ENCODE measurements at regions not wholly inside any gene's neighbourhood (a gene's known extent, or its start where the extent isn't known, plus 50 kb on each side); places are given as distances from the start of the nearest gene placed in this dataset.
"Not testable (repeated sequence)": the region's sequence is repeated elsewhere in the genome, so short reads cannot be mapped to it uniquely, and the experiment has no call there.

DNA sequence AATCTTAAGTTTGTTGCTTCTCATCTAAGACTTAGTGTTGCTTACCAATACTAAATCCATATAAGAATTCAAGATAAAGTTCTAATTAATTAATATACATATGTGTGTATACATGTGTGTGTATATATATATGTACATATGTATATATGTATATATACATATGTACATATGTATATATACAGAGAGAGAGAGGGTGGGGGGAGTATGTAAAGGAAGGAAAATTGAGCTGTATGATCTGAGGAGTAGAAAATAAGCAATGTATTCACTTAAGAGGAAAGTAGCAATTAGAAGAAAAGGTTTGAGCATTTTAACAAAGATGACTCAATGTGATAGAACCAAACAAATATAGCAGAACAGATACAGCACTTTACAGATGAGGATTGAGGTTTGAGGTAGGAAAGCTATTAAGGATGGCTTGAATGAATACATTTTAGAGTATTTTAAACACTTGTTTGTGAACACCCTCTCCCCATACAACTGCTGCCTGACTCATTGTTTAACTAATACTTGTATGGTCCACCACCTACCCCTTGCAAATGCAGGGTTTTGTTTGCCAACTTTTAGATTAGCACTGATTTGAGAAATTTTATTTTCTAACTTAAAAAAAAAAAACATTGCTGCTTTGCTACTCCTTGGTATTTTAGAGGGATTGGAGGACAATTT, 681.1 kb upstream of the CADM2 start:
- TF ChIP-seq, protein P1, sequence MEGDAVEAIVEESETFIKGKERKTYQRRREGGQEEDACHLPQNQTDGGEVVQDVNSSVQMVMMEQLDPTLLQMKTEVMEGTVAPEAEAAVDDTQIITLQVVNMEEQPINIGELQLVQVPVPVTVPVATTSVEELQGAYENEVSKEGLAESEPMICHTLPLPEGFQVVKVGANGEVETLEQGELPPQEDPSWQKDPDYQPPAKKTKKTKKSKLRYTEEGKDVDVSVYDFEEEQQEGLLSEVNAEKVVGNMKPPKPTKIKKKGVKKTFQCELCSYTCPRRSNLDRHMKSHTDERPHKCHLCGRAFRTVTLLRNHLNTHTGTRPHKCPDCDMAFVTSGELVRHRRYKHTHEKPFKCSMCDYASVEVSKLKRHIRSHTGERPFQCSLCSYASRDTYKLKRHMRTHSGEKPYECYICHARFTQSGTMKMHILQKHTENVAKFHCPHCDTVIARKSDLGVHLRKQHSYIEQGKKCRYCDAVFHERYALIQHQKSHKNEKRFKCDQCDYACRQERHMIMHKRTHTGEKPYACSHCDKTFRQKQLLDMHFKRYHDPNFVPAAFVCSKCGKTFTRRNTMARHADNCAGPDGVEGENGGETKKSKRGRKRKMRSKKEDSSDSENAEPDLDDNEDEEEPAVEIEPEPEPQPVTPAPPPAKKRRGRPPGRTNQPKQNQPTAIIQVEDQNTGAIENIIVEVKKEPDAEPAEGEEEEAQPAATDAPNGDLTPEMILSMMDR (IDR thresholded peaks at IDR 0.05; ENCODE audit: extremely low read depth, missing control alignments), result no peak
- DNase-seq (ENCODE audit: low spot score), result no peak

DNA sequence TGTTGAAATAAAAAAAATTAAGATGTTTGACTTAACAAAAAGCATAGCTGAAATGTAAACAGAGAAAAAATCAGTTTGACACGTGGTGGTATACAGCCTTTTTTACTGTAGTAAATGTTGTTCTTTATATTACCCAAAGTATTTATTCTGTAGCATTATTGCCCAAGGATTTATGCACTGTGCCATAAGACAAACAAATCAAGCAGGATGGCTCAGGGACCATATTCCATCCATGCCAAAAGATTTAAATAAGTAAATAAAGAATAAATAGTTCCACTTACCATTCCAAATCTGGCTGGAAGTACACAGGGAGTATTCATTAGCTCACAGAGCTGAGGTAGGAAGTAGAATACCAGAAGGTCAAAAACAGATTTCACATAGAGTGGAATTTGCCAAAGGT, 666.7 kb upstream of the CADM2 start:
- no peak for DNase-seq (ENCODE audit: low spot score)
- TF ChIP-seq, protein P1 (IDR thresholded peaks at IDR 0.05; ENCODE audit: extremely low read depth, missing control alignments), result no peak

DNA sequence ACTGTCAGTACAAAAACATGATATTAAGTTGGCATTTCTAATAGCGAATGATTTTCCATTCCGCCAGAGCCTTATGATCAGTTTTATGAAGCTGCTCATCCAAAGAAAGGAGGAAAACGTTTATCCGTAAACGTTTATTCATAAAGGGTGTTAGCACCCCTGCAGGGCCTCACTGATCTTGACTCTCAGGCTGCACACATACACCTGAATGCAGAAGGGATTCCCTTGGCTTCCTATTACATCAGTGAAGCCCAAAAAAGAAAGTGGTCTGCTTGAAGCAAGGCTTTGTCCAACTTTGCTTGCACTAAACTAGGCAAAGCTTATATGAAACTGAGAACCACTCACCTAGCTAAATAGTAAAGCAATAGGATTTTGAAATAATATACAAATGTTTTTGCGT, 659.5 kb upstream of the CADM2 start:
- DNase-seq (ENCODE audit: low spot score), result no peak
- TF ChIP-seq, protein P1 (IDR thresholded peaks at IDR 0.05; ENCODE audit: extremely low read depth, missing control alignments), result no peak

DNA sequence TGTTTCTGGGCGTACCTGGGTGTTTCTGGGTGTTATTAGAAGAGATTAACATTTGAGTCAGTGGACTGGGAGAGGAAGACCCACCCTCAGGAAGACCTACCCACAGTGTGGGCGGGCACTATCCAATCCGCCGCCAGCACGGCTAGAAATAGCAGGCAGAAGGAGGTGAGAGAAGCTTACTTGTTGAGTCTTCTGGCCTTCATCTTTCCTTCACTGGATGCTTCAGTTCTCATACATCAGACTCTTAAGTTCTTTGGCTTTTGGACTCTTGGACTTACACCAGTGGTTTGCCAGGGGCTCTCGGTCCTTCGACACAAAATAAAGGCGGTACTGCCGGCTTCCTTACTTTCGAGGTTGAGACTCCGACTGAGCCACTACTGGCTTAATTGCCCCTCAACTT, 654.6 kb upstream of the CADM2 start:
- TF ChIP-seq, protein P1 (IDR thresholded peaks at IDR 0.05; ENCODE audit: extremely low read depth, missing control alignments), result no peak
- DNase-seq (ENCODE audit: low spot score), result no peak

DNA sequence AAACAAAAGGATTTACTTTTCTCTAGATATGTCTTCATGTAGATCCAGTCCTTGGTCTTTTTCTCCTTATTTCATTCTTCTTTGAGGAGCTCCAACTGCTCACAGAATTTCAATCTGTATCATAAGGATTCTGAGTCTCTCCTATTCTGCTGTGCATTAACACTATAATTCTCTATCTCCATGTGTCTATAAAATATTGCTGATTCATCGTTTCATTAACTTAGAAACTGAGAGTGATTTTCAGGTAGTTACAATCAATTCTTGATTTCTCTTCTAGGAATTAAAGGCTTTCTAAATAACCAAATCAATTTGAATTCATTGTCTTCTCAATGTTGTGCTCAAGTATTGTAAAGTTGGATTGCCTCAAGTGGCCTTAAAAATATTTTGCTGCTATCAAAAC, 651.5 kb upstream of the CADM2 start:
- TF ChIP-seq, protein P1 (IDR thresholded peaks at IDR 0.05; ENCODE audit: extremely low read depth, missing control alignments), result no peak
- DNase-seq (ENCODE audit: low spot score), result no peak

DNA sequence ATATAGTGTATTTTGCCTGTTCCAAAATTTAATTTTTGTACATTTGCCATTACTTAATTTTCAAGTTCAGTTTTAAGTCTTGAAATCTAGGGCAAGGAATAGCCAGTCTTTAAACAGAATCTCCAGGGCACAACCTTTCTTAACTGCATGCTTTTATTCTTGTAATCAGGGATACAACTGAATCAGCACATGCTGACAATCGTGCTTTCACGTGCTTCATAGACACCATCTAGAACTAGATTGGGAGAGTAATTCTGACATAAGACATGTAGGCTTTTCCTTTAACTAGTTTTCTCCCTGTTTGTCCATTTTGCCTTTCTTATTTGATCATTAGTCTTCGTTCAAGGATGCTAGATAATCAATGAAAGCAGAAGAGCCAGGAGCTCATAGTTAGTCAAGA, 650.4 kb upstream of the CADM2 start:
- DNase-seq (ENCODE audit: low spot score), result no peak
- TF ChIP-seq, protein P1 (IDR thresholded peaks at IDR 0.05; ENCODE audit: extremely low read depth, missing control alignments), result no peak

DNA sequence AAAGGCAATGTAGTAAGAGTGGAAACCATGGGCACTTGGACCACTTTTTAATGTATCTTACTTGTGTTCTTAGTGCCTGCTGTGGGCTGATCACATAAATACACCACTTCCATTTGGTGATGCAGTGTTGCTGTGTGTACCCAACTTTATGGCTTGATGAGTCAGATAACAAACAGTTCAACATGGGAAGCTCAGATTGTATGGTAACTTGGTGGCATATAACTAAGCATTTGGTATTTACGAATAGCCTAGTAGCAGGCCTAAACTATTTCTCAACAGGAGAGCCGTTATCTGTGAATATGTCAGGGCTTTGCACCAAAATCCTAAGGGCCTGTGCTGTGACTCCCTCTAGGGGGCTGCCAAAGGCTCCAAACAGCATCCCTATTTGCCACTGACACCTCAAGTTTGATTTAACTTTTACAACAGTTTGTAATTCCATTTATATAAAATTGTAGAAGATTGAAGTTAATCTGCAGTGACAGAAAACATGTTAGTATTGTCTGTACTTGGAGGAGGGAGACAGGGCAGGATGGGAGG, 640.4 kb upstream of the CADM2 start:
- no peak for DNase-seq (ENCODE audit: low spot score)

DNA sequence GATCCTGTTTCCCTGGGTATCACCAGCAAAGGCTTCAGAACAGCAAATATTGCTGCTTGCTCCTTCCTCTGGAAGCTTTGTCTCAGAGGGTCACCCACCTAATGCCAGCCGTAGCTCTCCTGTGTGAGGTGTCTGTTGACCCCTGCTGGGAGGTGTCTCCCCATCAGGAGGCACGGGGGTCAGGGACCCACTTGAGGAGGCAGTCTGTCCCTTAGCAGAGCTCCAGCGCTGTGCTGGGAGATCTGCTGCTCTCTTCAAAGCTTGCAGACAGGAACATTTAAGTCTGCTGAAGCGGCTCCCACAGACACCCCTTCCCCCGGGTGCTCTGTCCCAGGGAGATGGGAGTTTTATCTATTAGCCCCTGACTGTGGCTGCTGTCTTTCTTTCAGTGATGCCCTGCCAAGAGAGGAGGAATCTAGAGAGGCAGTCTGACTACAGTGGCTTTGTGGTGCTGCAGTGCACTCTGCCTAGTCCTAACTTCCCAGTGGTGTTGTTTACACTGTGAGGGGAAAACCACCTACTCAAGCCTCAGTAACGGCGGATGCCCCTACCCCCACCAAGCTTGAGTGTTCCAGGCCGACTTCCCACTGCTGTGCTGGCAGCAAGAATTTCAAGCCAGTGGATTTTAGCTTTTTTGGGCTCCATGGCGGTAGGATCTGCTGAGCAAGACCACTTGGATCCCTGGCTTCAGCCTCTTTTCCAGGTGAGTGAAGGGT, 593.1 kb upstream of the CADM2 start:
- DNase-seq (ENCODE audit: low spot score), result not testable (repeated sequence)

More for the DNA sequence above, 640.4 kb upstream of the CADM2 start:
- TF ChIP-seq, protein P1 (IDR thresholded peaks at IDR 0.05; ENCODE audit: extremely low read depth, missing control alignments), result no peak
